ENCODE measurements at regions not wholly inside any gene's neighbourhood (a gene's known extent, or its start where the extent isn't known, plus 50 kb on each side); places are given as distances from the start of the nearest gene placed in this dataset.

- TF ChIP-seq POLR2AphosphoS5 (IDR thresholded peaks at IDR 0.05; ENCODE audit: low read depth, low read length) (no peak), CREB1 (IDR thresholded peaks at IDR 0.05) (no peak), CTCF (IDR thresholded peaks at IDR 0.05; ENCODE audit: control extremely low read depth in 1 of 3, insufficient read depth in 1 of 3, low read depth in 1 of 3, low read length in 3 of 3) (no peak), POLR2A (IDR thresholded peaks at IDR 0.05; ENCODE audit: control extremely low read depth in 1 of 2, low read depth in 2 of 2, low read length in 2 of 2) (no peak), EP300 (IDR thresholded peaks at IDR 0.05; ENCODE audit: borderline replicate concordance in 1 of 2, low read depth in 2 of 2, low read length in 2 of 2) (no peak), TCF12 (IDR thresholded peaks at IDR 0.05; ENCODE audit: low read depth, low read length) (no peak)
Measured at GRCh38 chr5:114948986-114949621, 220.6 kb downstream of the TRIM36 start.

Measured in H1 (cell line).